ENCODE measurements at regions not wholly inside any gene's neighbourhood (a gene's known extent, or its start where the extent isn't known, plus 50 kb on each side); places are given as distances from the start of the nearest gene placed in this dataset.

- TF ChIP-seq NFYA (IDR thresholded peaks at IDR 0.05; ENCODE audit: borderline replicate concordance, low read depth, low read length) (no peak), SMC3 (IDR thresholded peaks at IDR 0.05; ENCODE audit: borderline replicate concordance, low read length) (no peak), CEBPB (IDR thresholded peaks at IDR 0.05; ENCODE audit: borderline replicate concordance in 1 of 2, low read depth in 2 of 2, low read length in 2 of 2) (no peak), RAD21 (IDR thresholded peaks at IDR 0.05; ENCODE audit: insufficient read depth, low read depth, low read length) (no peak), USF2 (IDR thresholded peaks at IDR 0.05; ENCODE audit: borderline replicate concordance, low read depth, low read length) (no peak), EZH2 (IDR thresholded peaks at IDR 0.05; ENCODE audit: borderline replicate concordance, control insufficient read depth, low read depth, low read length) (no peak), REST (IDR thresholded peaks at IDR 0.05; ENCODE audit: low read depth, low read length) (no peak)
- TF ChIP-seq, protein P1, sequence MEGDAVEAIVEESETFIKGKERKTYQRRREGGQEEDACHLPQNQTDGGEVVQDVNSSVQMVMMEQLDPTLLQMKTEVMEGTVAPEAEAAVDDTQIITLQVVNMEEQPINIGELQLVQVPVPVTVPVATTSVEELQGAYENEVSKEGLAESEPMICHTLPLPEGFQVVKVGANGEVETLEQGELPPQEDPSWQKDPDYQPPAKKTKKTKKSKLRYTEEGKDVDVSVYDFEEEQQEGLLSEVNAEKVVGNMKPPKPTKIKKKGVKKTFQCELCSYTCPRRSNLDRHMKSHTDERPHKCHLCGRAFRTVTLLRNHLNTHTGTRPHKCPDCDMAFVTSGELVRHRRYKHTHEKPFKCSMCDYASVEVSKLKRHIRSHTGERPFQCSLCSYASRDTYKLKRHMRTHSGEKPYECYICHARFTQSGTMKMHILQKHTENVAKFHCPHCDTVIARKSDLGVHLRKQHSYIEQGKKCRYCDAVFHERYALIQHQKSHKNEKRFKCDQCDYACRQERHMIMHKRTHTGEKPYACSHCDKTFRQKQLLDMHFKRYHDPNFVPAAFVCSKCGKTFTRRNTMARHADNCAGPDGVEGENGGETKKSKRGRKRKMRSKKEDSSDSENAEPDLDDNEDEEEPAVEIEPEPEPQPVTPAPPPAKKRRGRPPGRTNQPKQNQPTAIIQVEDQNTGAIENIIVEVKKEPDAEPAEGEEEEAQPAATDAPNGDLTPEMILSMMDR (IDR thresholded peaks at IDR 0.05 in 2 of 3, conservative IDR thresholded peaks at IDR 0.05 in 1 of 3; ENCODE audit: control insufficient read depth in 2 of 3, extremely low read depth in 1 of 3, insufficient read depth in 1 of 3, low read depth in 3 of 3, low read length in 3 of 3), result no peak
Measured at GRCh38 chr7:113550966-113551365, 367.8 kb downstream of the PPP1R3A start.
